ENCODE measurements at regions not wholly inside any gene's neighbourhood (a gene's known extent, or its start where the extent isn't known, plus 50 kb on each side); places are given as distances from the start of the nearest gene placed in this dataset.

DNA sequence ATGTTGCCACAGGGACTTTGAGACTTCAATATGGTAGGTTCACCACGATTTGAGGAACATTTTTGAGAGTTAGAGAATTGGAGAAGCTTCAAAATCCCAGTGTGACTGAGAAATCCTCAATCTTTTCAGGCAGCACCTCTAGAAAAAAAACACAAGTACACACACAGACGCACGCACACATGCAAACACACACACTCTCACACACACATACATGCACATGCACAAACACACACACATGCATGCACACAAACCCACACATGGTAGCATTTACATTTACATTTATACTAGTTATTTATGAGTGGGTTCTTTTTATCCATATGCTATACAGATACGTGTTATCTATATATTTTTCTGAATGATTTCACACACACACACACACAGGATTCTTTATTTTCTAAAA, 901.9 kb downstream of the GATA3 start:
- ChIA-PET CTCF (no interaction called here), POLR2A (no interaction called here)
- Histone ChIP-seq H3K4me1 (ENCODE audit: control insufficient read depth, extremely low read depth, insufficient read depth, low read length) (no peaks in the 10 kb centered on the region), H3K27ac (ENCODE audit: insufficient read depth, low read depth, low read length) (no peak overlapping the region), H3K4me3 (replicated peaks in 1 of 3; ENCODE audit: insufficient read depth in 1 of 3, low read depth in 1 of 3, low read length in 3 of 3) (no peak overlapping the region), H3K79me2 (ENCODE audit: control insufficient read depth, insufficient read depth, low read length) (no peaks in the 10 kb centered on the region), H2AFZ (ENCODE audit: low read depth, low read length) (no peak overlapping the region), H3K9ac (replicated peaks; ENCODE audit: extremely low read depth, insufficient read depth, low read length) (no peak overlapping the region), H3K4me2 (ENCODE audit: insufficient read depth, low read length) (no peak overlapping the region), H4K20me1 (replicated peaks; ENCODE audit: control insufficient read depth, extremely low read depth, insufficient read depth, low read length) (no peaks in the 10 kb centered on the region), H3K9me3 (replicated peaks; ENCODE audit: control insufficient read depth, insufficient read depth, low read length) (no peaks in the 10 kb centered on the region), H3K27me3 (ENCODE audit: control insufficient read depth in 2 of 2, insufficient read depth in 2 of 2, low read length in 2 of 2) (no peaks in the 10 kb centered on the region), H3K9me1 (replicated peaks; ENCODE audit: control insufficient read depth, extremely low read depth, insufficient read depth, low read length) (no peaks in the 10 kb centered on the region), H3K36me3 (ENCODE audit: control insufficient read depth in 2 of 2, extremely low read depth in 1 of 2, insufficient read depth in 2 of 2, low read length in 2 of 2) (no peaks in the 10 kb centered on the region)
- no peak for TF ChIP-seq MYC (IDR thresholded peaks at IDR 0.05; ENCODE audit: low read depth, low read length)
- TF ChIP-seq, protein P1, sequence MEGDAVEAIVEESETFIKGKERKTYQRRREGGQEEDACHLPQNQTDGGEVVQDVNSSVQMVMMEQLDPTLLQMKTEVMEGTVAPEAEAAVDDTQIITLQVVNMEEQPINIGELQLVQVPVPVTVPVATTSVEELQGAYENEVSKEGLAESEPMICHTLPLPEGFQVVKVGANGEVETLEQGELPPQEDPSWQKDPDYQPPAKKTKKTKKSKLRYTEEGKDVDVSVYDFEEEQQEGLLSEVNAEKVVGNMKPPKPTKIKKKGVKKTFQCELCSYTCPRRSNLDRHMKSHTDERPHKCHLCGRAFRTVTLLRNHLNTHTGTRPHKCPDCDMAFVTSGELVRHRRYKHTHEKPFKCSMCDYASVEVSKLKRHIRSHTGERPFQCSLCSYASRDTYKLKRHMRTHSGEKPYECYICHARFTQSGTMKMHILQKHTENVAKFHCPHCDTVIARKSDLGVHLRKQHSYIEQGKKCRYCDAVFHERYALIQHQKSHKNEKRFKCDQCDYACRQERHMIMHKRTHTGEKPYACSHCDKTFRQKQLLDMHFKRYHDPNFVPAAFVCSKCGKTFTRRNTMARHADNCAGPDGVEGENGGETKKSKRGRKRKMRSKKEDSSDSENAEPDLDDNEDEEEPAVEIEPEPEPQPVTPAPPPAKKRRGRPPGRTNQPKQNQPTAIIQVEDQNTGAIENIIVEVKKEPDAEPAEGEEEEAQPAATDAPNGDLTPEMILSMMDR (IDR thresholded peaks at IDR 0.05; ENCODE audit: extremely low read depth in 1 of 2, insufficient read depth in 1 of 2, low read depth in 1 of 2, low read length in 2 of 2): no peak
- TF ChIP-seq POLR2AphosphoS5 (IDR thresholded peaks at IDR 0.05; ENCODE audit: insufficient read depth, low read depth, low read length): no peak
- TF ChIP-seq POLR2A (IDR thresholded peaks at IDR 0.05; ENCODE audit: low read depth, low read length): no peak
- TF ChIP-seq EZH2 (IDR thresholded peaks at IDR 0.05; ENCODE audit: borderline replicate concordance, low read depth, low read length, severe bottlenecking): no peak
- TF ChIP-seq, protein P2, sequence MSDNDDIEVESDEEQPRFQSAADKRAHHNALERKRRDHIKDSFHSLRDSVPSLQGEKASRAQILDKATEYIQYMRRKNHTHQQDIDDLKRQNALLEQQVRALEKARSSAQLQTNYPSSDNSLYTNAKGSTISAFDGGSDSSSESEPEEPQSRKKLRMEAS (IDR thresholded peaks at IDR 0.05; ENCODE audit: insufficient read depth, insufficient read length): no peak
- no peak for TF ChIP-seq JUN (IDR thresholded peaks at IDR 0.05; ENCODE audit: borderline replicate concordance, insufficient read depth, insufficient read length, low read depth)
- TF ChIP-seq GATA2 (IDR thresholded peaks at IDR 0.05; ENCODE audit: insufficient read depth, insufficient read length, low read depth, low read length): no peak
- TF ChIP-seq FOS (IDR thresholded peaks at IDR 0.05; ENCODE audit: borderline replicate concordance, insufficient read depth, low read length): no peak
- DNase-seq (ENCODE audit: low read depth, low spot score): no peak
- dilution Hi-C loops (cut with MboI; ENCODE audit: extremely low pct_ligation_motif_present, low sequenced_read_pairs): no loop called here
- FAIRE-seq: no peak
- intact Hi-C loops (cut with micrococcal nuclease): no loop called here
- no TSS peak for BruUV-seq (replicated peaks)

Measured in endothelial cell of umbilical vein (primary cell).